Ascending aorta (tissue), 2 donors: ENCODE measurements at regions not wholly inside any gene's neighbourhood (a gene's known extent, or its start where the extent isn't known, plus 50 kb on each side); places are given as distances from the start of the nearest gene placed in this dataset.
"Not testable (repeated sequence)": the region's sequence is repeated elsewhere in the genome, so short reads cannot be mapped to it uniquely, and the experiment has no call there.

Experiments
- DNase-seq, 2 donors: peaks; one replicate each; pipeline ENCODE4 v3.0.0-alpha.2; 2019; ENCODE audit warnings: low spot score in 2 of 2
- H3K27ac ChIP-seq, 2 donors: fragments of 200-600 bp; sonication (generic); one replicate each; pipeline ENCODE4 v1.5.1; 2016 to 2017; ENCODE audit warnings: mild to moderate bottlenecking in 1 of 2
- H3K27me3 ChIP-seq: fragments of 200-600 bp; sonication (generic); one replicate; pipeline ENCODE4 v1.5.1; 2017
- H3K36me3 ChIP-seq, 2 donors: fragments of 200-600 bp; sonication (generic); one replicate each; pipeline ENCODE4 v1.5.1; 2016
- H3K4me1 ChIP-seq, 2 donors: fragments of 200-600 bp; sonication (generic); one replicate each; pipeline ENCODE4 v1.5.1; 2016 to 2017; ENCODE audit warnings: mild to moderate bottlenecking in 1 of 2
- H3K4me3 ChIP-seq, 2 donors: fragments of 200-600 bp; sonication (generic); one replicate each; pipeline ENCODE4 v1.5.1; 2016 to 2017; ENCODE audit warnings: mild to moderate bottlenecking in 1 of 2
- H3K9me3 ChIP-seq, 2 donors: fragments of 200-600 bp; sonication (generic); one replicate each; pipeline ENCODE4 v1.5.1; 2016
- CTCF ChIP-seq, 3 experiments: fragments of 200-600 bp in 2 of 3; fragments of 450-650 bp in 1 of 3; sonication (generic) in 2 of 3; IDR thresholded peaks; one replicate each; pipeline ENCODE4 v1.5.1; 2016 to 2019; ENCODE audit warnings: antibody characterized with exemption in 3 of 3, mild to moderate bottlenecking in 1 of 3, moderate library complexity in 1 of 3
- intact Hi-C: fragments of 100-400 bp; cut with DNase I; formaldehyde crosslinking; loops from one replicate; pipeline ENCODE4 v1.15.1; 2023

GRCh38 chr7:45259966-45260646 is 102.5 kb downstream of the RAMP3 start:
- intact Hi-C loops: loop anchor here (2.0 kb wide), 1 partner anchor 105 kb away; no protein-coding TSS in a partner anchor
- TF ChIP-seq CTCF (IDR thresholded peaks at IDR 0.05): peak; percentile 78 to 86 (median 84)
- no peak for DNase-seq
- Histone ChIP-seq H3K4me1 (no peaks in the 10 kb centered on the region), H3K36me3 (no peaks in the 10 kb centered on the region), H3K27me3 (no peaks in the 10 kb centered on the region), H3K4me3 (no peak overlapping the region), H3K27ac (no peak overlapping the region), H3K9me3 (no peaks in the 10 kb centered on the region)

GRCh38 chr7:45267262-45267661 is 109.7 kb downstream of the RAMP3 start:
- Histone ChIP-seq H3K9me3 (no peaks in the 10 kb centered on the region), H3K4me3 (no peak overlapping the region), H3K27ac (no peak overlapping the region), H3K4me1 (no peaks in the 10 kb centered on the region), H3K27me3 (no peaks in the 10 kb centered on the region), H3K36me3 (no peaks in the 10 kb centered on the region)
- intact Hi-C loops: no loop called here
- DNase-seq: no peak
- no peak for TF ChIP-seq CTCF (IDR thresholded peaks at IDR 0.05)

GRCh38 chr7:45268013-45268412 is 110.4 kb downstream of the RAMP3 start:
- Histone ChIP-seq H3K27ac (no peak overlapping the region), H3K36me3 (no peaks in the 10 kb centered on the region), H3K27me3 (no peaks in the 10 kb centered on the region), H3K4me3 (no peak overlapping the region), H3K4me1 (no peaks in the 10 kb centered on the region), H3K9me3 (no peaks in the 10 kb centered on the region)
- no peak for DNase-seq
- intact Hi-C loops: no loop called here
- no peak for TF ChIP-seq CTCF (IDR thresholded peaks at IDR 0.05)

- Histone ChIP-seq H3K36me3 (no peaks in the 10 kb centered on the region), H3K4me1 (no peaks in the 10 kb centered on the region), H3K9me3 (no peaks in the 10 kb centered on the region), H3K27me3 (no peaks in the 10 kb centered on the region), H3K27ac (no peak overlapping the region), H3K4me3 (no peak overlapping the region)
- DNase-seq: no peak
- no peak for TF ChIP-seq CTCF (IDR thresholded peaks at IDR 0.05)
- intact Hi-C loops: no loop called here
Measured at GRCh38 chr7:45269192-45269591, 111.6 kb downstream of the RAMP3 start.

- Histone ChIP-seq H3K27ac (no peak overlapping the region), H3K27me3 (no peaks in the 10 kb centered on the region), H3K9me3 (no peaks in the 10 kb centered on the region), H3K4me3 (no peak overlapping the region), H3K36me3 (no peaks in the 10 kb centered on the region), H3K4me1 (no peaks in the 10 kb centered on the region)
- DNase-seq: no peak
- no peak for TF ChIP-seq CTCF (IDR thresholded peaks at IDR 0.05)
- intact Hi-C loops: no loop called here
Measured at GRCh38 chr7:45278763-45279398, 121.3 kb downstream of the RAMP3 start.

- H3K4me3 ChIP-seq, H3K4me1 ChIP-seq, intact Hi-C loops, H3K27ac ChIP-seq, H3K36me3 ChIP-seq, DNase-seq, H3K27me3 ChIP-seq, H3K9me3 ChIP-seq: not testable (repeated sequence)
Measured at GRCh38 chr7:45289611-45290010, 132.0 kb downstream of the RAMP3 start.
